ENCODE measurements at regions not wholly inside any gene's neighbourhood (a gene's known extent, or its start where the extent isn't known, plus 50 kb on each side); places are given as distances from the start of the nearest gene placed in this dataset.

GRCh38 chr12:20196767-20197166, 171.6 kb upstream of the PDE3A start:
- Histone ChIP-seq H3K36me3 (ENCODE audit: control insufficient read depth, insufficient read depth, low read length) (no peaks in the 10 kb centered on the region), H3K9me3 (0 out of 2 replicates have a peak, but pooled peaks cover 2% of the 10 kb centered on the region), H3K4me3 (ENCODE audit: low read depth, low read length) (no peak overlapping the region), H3K27me3 (replicated peaks; ENCODE audit: control insufficient read depth, insufficient read depth, low read length) (no peaks in the 10 kb centered on the region), H3K4me1 (no peaks in the 10 kb centered on the region)
- peaks cover 14% of the 10 kb centered on the region for H3K4me1 Mint-ChIP-seq (ENCODE audit: low read depth, unreplicated experiment)
- no peak overlapping the region for H3K4me3 Mint-ChIP-seq (ENCODE audit: unreplicated experiment)
- H3K9me3 Mint-ChIP-seq (ENCODE audit: unreplicated experiment): peaks cover 36% of the 10 kb centered on the region
- ChIA-PET CTCF (no interaction called here), POLR2A (no interaction called here)
- H3K27me3 Mint-ChIP-seq (ENCODE audit: insufficient read depth, unreplicated experiment): no peaks in the 10 kb centered on the region
- TF ChIP-seq, protein P1, sequence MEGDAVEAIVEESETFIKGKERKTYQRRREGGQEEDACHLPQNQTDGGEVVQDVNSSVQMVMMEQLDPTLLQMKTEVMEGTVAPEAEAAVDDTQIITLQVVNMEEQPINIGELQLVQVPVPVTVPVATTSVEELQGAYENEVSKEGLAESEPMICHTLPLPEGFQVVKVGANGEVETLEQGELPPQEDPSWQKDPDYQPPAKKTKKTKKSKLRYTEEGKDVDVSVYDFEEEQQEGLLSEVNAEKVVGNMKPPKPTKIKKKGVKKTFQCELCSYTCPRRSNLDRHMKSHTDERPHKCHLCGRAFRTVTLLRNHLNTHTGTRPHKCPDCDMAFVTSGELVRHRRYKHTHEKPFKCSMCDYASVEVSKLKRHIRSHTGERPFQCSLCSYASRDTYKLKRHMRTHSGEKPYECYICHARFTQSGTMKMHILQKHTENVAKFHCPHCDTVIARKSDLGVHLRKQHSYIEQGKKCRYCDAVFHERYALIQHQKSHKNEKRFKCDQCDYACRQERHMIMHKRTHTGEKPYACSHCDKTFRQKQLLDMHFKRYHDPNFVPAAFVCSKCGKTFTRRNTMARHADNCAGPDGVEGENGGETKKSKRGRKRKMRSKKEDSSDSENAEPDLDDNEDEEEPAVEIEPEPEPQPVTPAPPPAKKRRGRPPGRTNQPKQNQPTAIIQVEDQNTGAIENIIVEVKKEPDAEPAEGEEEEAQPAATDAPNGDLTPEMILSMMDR (IDR thresholded peaks at IDR 0.05; ENCODE audit: insufficient read depth in 1 of 2, low read depth in 1 of 2, low read length in 1 of 2, severe bottlenecking in 1 of 2, unreplicated experiment in 1 of 2): no peak
- intact Hi-C loops (cut with micrococcal nuclease; ENCODE audit: unreplicated experiment): loop anchor here (10.0 kb wide), 1 partner anchor 282 kb away; no protein-coding TSS in a partner anchor
- DNase-seq: no peak
- H3K27ac Mint-ChIP-seq (ENCODE audit: unreplicated experiment): no peak overlapping the region
- BruUV-seq (replicated peaks): no TSS peak
- no peaks in the 10 kb centered on the region for H3K36me3 Mint-ChIP-seq (ENCODE audit: insufficient read depth, unreplicated experiment)

GRCh38 chr12:20197411-20197810, 170.9 kb upstream of the PDE3A start:
- CTCF ChIA-PET: interaction anchor here (1.3 kb wide), 1 partner anchor 8 kb away, joined by 3 read pairs; no protein-coding TSS in a partner anchor
- TF ChIP-seq, protein P1 (IDR thresholded peaks at IDR 0.05; ENCODE audit: insufficient read depth in 1 of 2, low read depth in 1 of 2, low read length in 1 of 2, severe bottlenecking in 1 of 2, unreplicated experiment in 1 of 2): no peak
- Mint-ChIP-seq H3K9me3 (ENCODE audit: unreplicated experiment) (peaks cover 36% of the 10 kb centered on the region), H3K27me3 (ENCODE audit: insufficient read depth, unreplicated experiment) (no peaks in the 10 kb centered on the region), H3K4me1 (ENCODE audit: low read depth, unreplicated experiment) (peaks cover 14% of the 10 kb centered on the region), H3K27ac (ENCODE audit: unreplicated experiment) (no peak overlapping the region), H3K4me3 (ENCODE audit: unreplicated experiment) (no peak overlapping the region), H3K36me3 (ENCODE audit: insufficient read depth, unreplicated experiment) (no peaks in the 10 kb centered on the region)
- DNase-seq: no peak
- Histone ChIP-seq H3K9me3 (0 out of 2 replicates have a peak, but pooled peaks cover 2% of the 10 kb centered on the region), H3K4me1 (no peaks in the 10 kb centered on the region), H3K36me3 (ENCODE audit: control insufficient read depth, insufficient read depth, low read length) (no peaks in the 10 kb centered on the region), H3K4me3 (ENCODE audit: low read depth, low read length) (no peak overlapping the region), H3K27me3 (replicated peaks; ENCODE audit: control insufficient read depth, insufficient read depth, low read length) (no peaks in the 10 kb centered on the region)
- POLR2A ChIA-PET: no interaction called here
- intact Hi-C loops (cut with micrococcal nuclease; ENCODE audit: unreplicated experiment): loop anchor here (10.0 kb wide), 1 partner anchor 283 kb away; no protein-coding TSS in a partner anchor
- BruUV-seq (replicated peaks): no TSS peak

DNA sequence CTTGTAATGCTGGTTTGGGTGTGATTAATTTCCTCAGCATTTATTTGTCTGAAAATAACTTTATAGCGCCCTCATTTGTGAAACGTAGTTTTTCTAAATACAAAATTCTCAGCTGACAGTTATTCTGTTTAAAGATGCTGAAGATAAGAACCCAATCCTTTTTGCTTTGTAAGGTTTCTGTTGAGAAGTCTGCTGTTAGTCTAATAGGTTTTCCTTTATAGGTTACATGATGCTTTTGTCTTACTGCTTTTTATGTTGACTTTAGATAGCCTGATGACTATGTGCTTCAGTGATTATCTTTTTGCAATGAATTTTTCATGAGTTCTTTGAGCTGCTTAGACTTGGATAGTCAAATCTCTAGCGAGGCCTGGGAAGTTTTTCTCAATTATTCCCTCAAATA, 168.6 kb upstream of the PDE3A start:
- Histone ChIP-seq H3K4me1 (no peaks in the 10 kb centered on the region), H3K36me3 (ENCODE audit: control insufficient read depth, insufficient read depth, low read length) (no peaks in the 10 kb centered on the region), H3K4me3 (ENCODE audit: low read depth, low read length) (no peak overlapping the region), H3K9me3 (0 out of 2 replicates have a peak, but pooled peaks cover 2% of the 10 kb centered on the region), H3K27me3 (replicated peaks; ENCODE audit: control insufficient read depth, insufficient read depth, low read length) (no peaks in the 10 kb centered on the region)
- Mint-ChIP-seq H3K36me3 (ENCODE audit: insufficient read depth, unreplicated experiment) (no peaks in the 10 kb centered on the region), H3K4me3 (ENCODE audit: unreplicated experiment) (no peak overlapping the region), H3K4me1 (ENCODE audit: low read depth, unreplicated experiment) (peaks cover 7% of the 10 kb centered on the region), H3K27ac (ENCODE audit: unreplicated experiment) (no peak overlapping the region), H3K9me3 (ENCODE audit: unreplicated experiment) (peaks cover 36% of the 10 kb centered on the region), H3K27me3 (ENCODE audit: insufficient read depth, unreplicated experiment) (no peaks in the 10 kb centered on the region)
- POLR2A ChIA-PET: no interaction called here
- TF ChIP-seq, protein P1 (IDR thresholded peaks at IDR 0.05; ENCODE audit: insufficient read depth in 1 of 2, low read depth in 1 of 2, low read length in 1 of 2, severe bottlenecking in 1 of 2, unreplicated experiment in 1 of 2): no peak
- DNase-seq: no peak
- intact Hi-C loops (cut with micrococcal nuclease; ENCODE audit: unreplicated experiment): loop anchor here (10.0 kb wide), 1 partner anchor 285 kb away; no protein-coding TSS in a partner anchor
- CTCF ChIA-PET: no interaction called here
- BruUV-seq (replicated peaks): no TSS peak
